ENCODE measurements at regions not wholly inside any gene's neighbourhood (a gene's known extent, or its start where the extent isn't known, plus 50 kb on each side); places are given as distances from the start of the nearest gene placed in this dataset.
A peak's percentile ranks its signal among the peaks of the same experiment; 100 is the strongest.

GRCh38 chr12:127619869-127620734 is 646.9 kb upstream of the TMEM132C start:
- H3K27ac ChIP-seq = peak overlapping the region; percentile 9; the same call in 1 of the 2 replicates

GRCh38 chr12:127620735-127621355 is 646.1 kb upstream of the TMEM132C start:
- peak; percentile 56 for DNase-seq

More at GRCh38 chr12:127619869-127620734, 646.9 kb upstream of the TMEM132C start:
- no peak overlapping the region for H3K4me3 ChIP-seq (ENCODE audit: low read depth, low read length)
- peak; percentile 41 for DNase-seq
- H3K9me3 ChIP-seq (ENCODE audit: severe bottlenecking) = no peaks in the 10 kb centered on the region
- TF ChIP-seq, protein P1, sequence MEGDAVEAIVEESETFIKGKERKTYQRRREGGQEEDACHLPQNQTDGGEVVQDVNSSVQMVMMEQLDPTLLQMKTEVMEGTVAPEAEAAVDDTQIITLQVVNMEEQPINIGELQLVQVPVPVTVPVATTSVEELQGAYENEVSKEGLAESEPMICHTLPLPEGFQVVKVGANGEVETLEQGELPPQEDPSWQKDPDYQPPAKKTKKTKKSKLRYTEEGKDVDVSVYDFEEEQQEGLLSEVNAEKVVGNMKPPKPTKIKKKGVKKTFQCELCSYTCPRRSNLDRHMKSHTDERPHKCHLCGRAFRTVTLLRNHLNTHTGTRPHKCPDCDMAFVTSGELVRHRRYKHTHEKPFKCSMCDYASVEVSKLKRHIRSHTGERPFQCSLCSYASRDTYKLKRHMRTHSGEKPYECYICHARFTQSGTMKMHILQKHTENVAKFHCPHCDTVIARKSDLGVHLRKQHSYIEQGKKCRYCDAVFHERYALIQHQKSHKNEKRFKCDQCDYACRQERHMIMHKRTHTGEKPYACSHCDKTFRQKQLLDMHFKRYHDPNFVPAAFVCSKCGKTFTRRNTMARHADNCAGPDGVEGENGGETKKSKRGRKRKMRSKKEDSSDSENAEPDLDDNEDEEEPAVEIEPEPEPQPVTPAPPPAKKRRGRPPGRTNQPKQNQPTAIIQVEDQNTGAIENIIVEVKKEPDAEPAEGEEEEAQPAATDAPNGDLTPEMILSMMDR (IDR thresholded peaks at IDR 0.05; ENCODE audit: low read depth, low read length) = no peak
- H3K36me3 ChIP-seq = no peaks in the 10 kb centered on the region
- no peaks in the 10 kb centered on the region for H3K27me3 ChIP-seq (ENCODE audit: insufficient read depth, low read depth, severe bottlenecking)

GRCh38 chr12:127621366-127621765 is 645.6 kb upstream of the TMEM132C start:
- TF ChIP-seq, protein P1 (IDR thresholded peaks at IDR 0.05; ENCODE audit: low read depth, low read length) = no peak
- peak overlapping the region; percentile 29 for H3K27ac ChIP-seq
- no peaks in the 10 kb centered on the region for H3K27me3 ChIP-seq (ENCODE audit: insufficient read depth, low read depth, severe bottlenecking)
- no peak for DNase-seq
- no peak overlapping the region for H3K4me3 ChIP-seq (ENCODE audit: low read depth, low read length)
- H3K36me3 ChIP-seq = no peaks in the 10 kb centered on the region
- no peaks in the 10 kb centered on the region for H3K9me3 ChIP-seq (ENCODE audit: severe bottlenecking)

More at GRCh38 chr12:127620735-127621355, 646.1 kb upstream of the TMEM132C start:
- Histone ChIP-seq H3K27me3 (ENCODE audit: insufficient read depth, low read depth, severe bottlenecking) (no peaks in the 10 kb centered on the region), H3K27ac (peak overlapping the region; percentile 29), H3K36me3 (no peaks in the 10 kb centered on the region), H3K4me3 (ENCODE audit: low read depth, low read length) (no peak overlapping the region), H3K9me3 (ENCODE audit: severe bottlenecking) (no peaks in the 10 kb centered on the region)
- TF ChIP-seq, protein P1 (IDR thresholded peaks at IDR 0.05; ENCODE audit: low read depth, low read length) = no peak

DNA sequence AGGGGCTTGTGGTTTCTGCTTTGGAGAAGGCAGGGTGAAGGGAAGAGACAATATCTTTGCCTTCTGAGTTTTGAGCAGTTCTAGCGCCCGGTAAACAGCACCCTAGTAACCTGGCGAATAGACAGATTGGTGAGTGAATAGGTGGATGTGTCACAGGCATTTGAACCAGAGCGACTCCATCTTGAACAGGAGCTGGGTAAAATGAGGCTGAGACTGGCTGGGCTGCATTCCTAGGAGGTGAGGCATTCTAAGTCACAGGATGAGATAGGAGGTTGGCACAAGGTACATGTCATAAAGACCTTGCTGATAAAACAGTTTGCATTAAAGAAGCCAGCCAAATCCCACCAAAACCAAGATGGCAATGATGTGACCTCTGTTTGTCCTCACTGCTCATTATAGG is 643.6 kb upstream of the TMEM132C start:
- H3K36me3 ChIP-seq = no peaks in the 10 kb centered on the region
- no peak overlapping the region for H3K27ac ChIP-seq
- DNase-seq = no peak
- TF ChIP-seq, protein P1 (IDR thresholded peaks at IDR 0.05; ENCODE audit: low read depth, low read length) = no peak
- H3K27me3 ChIP-seq (ENCODE audit: insufficient read depth, low read depth, severe bottlenecking) = no peaks in the 10 kb centered on the region
- no peak overlapping the region for H3K4me3 ChIP-seq (ENCODE audit: low read depth, low read length)
- H3K9me3 ChIP-seq (ENCODE audit: severe bottlenecking) = no peaks in the 10 kb centered on the region

- TF ChIP-seq, protein P1 (IDR thresholded peaks at IDR 0.05; ENCODE audit: low read depth, low read length) = no peak
Measured at GRCh38 chr12:127625176-127625771, 641.7 kb upstream of the TMEM132C start.

More at GRCh38 chr12:127625176-127625771, 641.7 kb upstream of the TMEM132C start:
- H3K9me3 ChIP-seq (ENCODE audit: severe bottlenecking) = no peaks in the 10 kb centered on the region
- H3K4me3 ChIP-seq (ENCODE audit: low read depth, low read length) = no peak overlapping the region
- no peak for DNase-seq
- H3K27me3 ChIP-seq (ENCODE audit: insufficient read depth, low read depth, severe bottlenecking) = no peaks in the 10 kb centered on the region
- H3K27ac ChIP-seq = no peak overlapping the region
- no peaks in the 10 kb centered on the region for H3K36me3 ChIP-seq
